Endodermal cell (in vitro differentiated cells): ENCODE measurements at regions not wholly inside any gene's neighbourhood (a gene's known extent, or its start where the extent isn't known, plus 50 kb on each side); places are given as distances from the start of the nearest gene placed in this dataset.

Experiments used
- DNase-seq: peaks from one replicate; pipeline ENCODE4 v3.0.0-alpha.2; 2017
- H3K27ac ChIP-seq: 2 replicates; pipeline ENCODE4 v1.5.1; 2013; ENCODE audit warnings: mild to moderate bottlenecking, low read depth, low read length, moderate library complexity
- H3K27me3 ChIP-seq: 2 replicates; pipeline ENCODE4 v1.6.1; 2013; ENCODE audit warnings: mild to moderate bottlenecking, low read length, moderate library complexity; ENCODE audit not compliant: insufficient read depth, control insufficient read depth, poor library complexity, severe bottlenecking
- H3K36me3 ChIP-seq: 2 replicates; pipeline ENCODE4 v1.7.0; 2013; ENCODE audit warnings: mild to moderate bottlenecking, low read length, moderate library complexity; ENCODE audit not compliant: control insufficient read depth, insufficient read depth
- H3K4me1 ChIP-seq: one replicate; pipeline ENCODE4 v1.7.0; 2013; ENCODE audit warnings: low read length; ENCODE audit not compliant: control insufficient read depth, insufficient read depth
- H3K4me3 ChIP-seq: 2 replicates; pipeline ENCODE4 v1.5.1; 2013; ENCODE audit warnings: mild to moderate bottlenecking, low read length, moderate library complexity
- H3K9ac ChIP-seq: 2 replicates; pipeline ENCODE4 v1.6.1; 2013; ENCODE audit warnings: mild to moderate bottlenecking, low read length, moderate library complexity; ENCODE audit not compliant: poor library complexity, severe bottlenecking; ENCODE audit errors: extremely low read depth
- H3K9me3 ChIP-seq: 2 replicates; pipeline ENCODE4 v1.6.1; 2013; ENCODE audit warnings: mild to moderate bottlenecking, low read length, moderate library complexity; ENCODE audit not compliant: control insufficient read depth
- H3K27ac Mint-ChIP-seq: 2 replicates; pipeline ENCODE4 v1.8.0; 2020; ENCODE audit warnings: mixed read lengths
- H3K27me3 Mint-ChIP-seq: 2 replicates; pipeline ENCODE4 v1.8.0; 2021; ENCODE audit warnings: mild to moderate bottlenecking, mixed read lengths; ENCODE audit not compliant: insufficient read depth
- H3K36me3 Mint-ChIP-seq: 2 replicates; pipeline ENCODE4 v1.8.0; 2020; ENCODE audit warnings: low read depth, mixed read lengths
- H3K4me1 Mint-ChIP-seq: 2 replicates; pipeline ENCODE4 v1.8.0; 2020; ENCODE audit warnings: mixed read lengths
- H3K4me3 Mint-ChIP-seq: 2 replicates; pipeline ENCODE4 v1.8.0; 2020; ENCODE audit warnings: mild to moderate bottlenecking, moderate library complexity, mixed read lengths
- H3K9me3 Mint-ChIP-seq: 2 replicates; pipeline ENCODE4 v1.8.0; 2020; ENCODE audit warnings: mild to moderate bottlenecking, mixed read lengths
- CTCF ChIP-seq: fragments of 200-600 bp; sonication (generic); conservative IDR thresholded peaks from 2 replicates; pipeline ENCODE4 v1.5.0; 2021; ENCODE audit warnings: antibody characterized with exemption, mild to moderate bottlenecking
- whole genome bisulfite sequencing, 2 experiments: methylation state at CpG; one replicate each; pipeline versions ENCODE4 v1.1.5 to v1.1.7; 2013; ENCODE audit warnings: missing lambda C conversion rate in 2 of 2, mixed read lengths in 1 of 2; ENCODE audit not compliant: insufficient coverage in 1 of 2, insufficient read length in 1 of 2; 5-methylcytosine and 5-hydroxymethylcytosine counted together

- H3K27ac Mint-ChIP-seq = no peak overlapping the region
- Histone ChIP-seq H3K4me1 (no peaks in the 10 kb centered on the region), H3K9me3 (no peaks in the 10 kb centered on the region), H3K27ac (no peak overlapping the region), H3K36me3 (no peaks in the 10 kb centered on the region), H3K27me3 (no peaks in the 10 kb centered on the region), H3K9ac (no peak overlapping the region), H3K4me3 (no peak overlapping the region)
- H3K4me1 Mint-ChIP-seq = peaks cover 2% of the 10 kb centered on the region
- no peaks in the 10 kb centered on the region for H3K9me3 Mint-ChIP-seq
- DNase-seq = no peak
- H3K27me3 Mint-ChIP-seq = peaks cover 3% of the 10 kb centered on the region
- H3K36me3 Mint-ChIP-seq = no peaks in the 10 kb centered on the region
- TF ChIP-seq CTCF = no peak
- 90 to 100% methylated on average over 1 of the region's 1 CpG for WGBS, 2 experiments
- H3K4me3 Mint-ChIP-seq = no peak overlapping the region
Observed at GRCh38 chr18:42178376-42179080, 223.5 kb downstream of the PIK3C3 start.

- Mint-ChIP-seq H3K9me3 (no peaks in the 10 kb centered on the region), H3K27ac (no peak overlapping the region), H3K27me3 (peaks cover 3% of the 10 kb centered on the region), H3K4me3 (no peak overlapping the region), H3K4me1 (peaks cover 2% of the 10 kb centered on the region), H3K36me3 (no peaks in the 10 kb centered on the region)
- 93 to 100% methylated on average over 4 to 6 of the region's 6 CpGs for WGBS, 2 experiments
- no peaks in the 10 kb centered on the region for H3K4me1 ChIP-seq
- H3K4me3 ChIP-seq = no peak overlapping the region
- H3K27ac ChIP-seq = no peak overlapping the region
- no peaks in the 10 kb centered on the region for H3K27me3 ChIP-seq
- no peak for DNase-seq
- peaks cover 3% of the 10 kb centered on the region for H3K9me3 ChIP-seq
- no peak for TF ChIP-seq CTCF
- H3K36me3 ChIP-seq = no peaks in the 10 kb centered on the region
- H3K9ac ChIP-seq = no peak overlapping the region
Observed at GRCh38 chr18:42179542-42180121, 224.6 kb downstream of the PIK3C3 start.

GRCh38 chr18:42181474-42181873 lies 226.4 kb downstream of the PIK3C3 start:
- H3K9me3 ChIP-seq = peaks cover 11% of the 10 kb centered on the region
- Mint-ChIP-seq H3K4me1 (peaks cover 2% of the 10 kb centered on the region), H3K27me3 (peaks cover 2% of the 10 kb centered on the region), H3K9me3 (peaks cover 5% of the 10 kb centered on the region), H3K4me3 (no peak overlapping the region), H3K27ac (no peak overlapping the region), H3K36me3 (no peaks in the 10 kb centered on the region)
- H3K27me3 ChIP-seq = no peaks in the 10 kb centered on the region
- 95 to 100% methylated on average over 1 to 3 of the region's 3 CpGs for WGBS, 2 experiments
- H3K4me1 ChIP-seq = no peaks in the 10 kb centered on the region
- H3K27ac ChIP-seq = no peak overlapping the region
- H3K4me3 ChIP-seq = no peak overlapping the region
- no peak for TF ChIP-seq CTCF
- DNase-seq = no peak
- H3K36me3 ChIP-seq = no peaks in the 10 kb centered on the region
- no peak overlapping the region for H3K9ac ChIP-seq
